ENCODE measurements at regions not wholly inside any gene's neighbourhood (a gene's known extent, or its start where the extent isn't known, plus 50 kb on each side); places are given as distances from the start of the nearest gene placed in this dataset.

- TF ChIP-seq, protein P1, sequence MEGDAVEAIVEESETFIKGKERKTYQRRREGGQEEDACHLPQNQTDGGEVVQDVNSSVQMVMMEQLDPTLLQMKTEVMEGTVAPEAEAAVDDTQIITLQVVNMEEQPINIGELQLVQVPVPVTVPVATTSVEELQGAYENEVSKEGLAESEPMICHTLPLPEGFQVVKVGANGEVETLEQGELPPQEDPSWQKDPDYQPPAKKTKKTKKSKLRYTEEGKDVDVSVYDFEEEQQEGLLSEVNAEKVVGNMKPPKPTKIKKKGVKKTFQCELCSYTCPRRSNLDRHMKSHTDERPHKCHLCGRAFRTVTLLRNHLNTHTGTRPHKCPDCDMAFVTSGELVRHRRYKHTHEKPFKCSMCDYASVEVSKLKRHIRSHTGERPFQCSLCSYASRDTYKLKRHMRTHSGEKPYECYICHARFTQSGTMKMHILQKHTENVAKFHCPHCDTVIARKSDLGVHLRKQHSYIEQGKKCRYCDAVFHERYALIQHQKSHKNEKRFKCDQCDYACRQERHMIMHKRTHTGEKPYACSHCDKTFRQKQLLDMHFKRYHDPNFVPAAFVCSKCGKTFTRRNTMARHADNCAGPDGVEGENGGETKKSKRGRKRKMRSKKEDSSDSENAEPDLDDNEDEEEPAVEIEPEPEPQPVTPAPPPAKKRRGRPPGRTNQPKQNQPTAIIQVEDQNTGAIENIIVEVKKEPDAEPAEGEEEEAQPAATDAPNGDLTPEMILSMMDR (IDR thresholded peaks at IDR 0.05) = no peak
- TF ChIP-seq POLR2A (IDR thresholded peaks at IDR 0.05) = no peak
These were observed 203.6 kb upstream of the GALNT5 start for GRCh38 chr2:157053876-157054275.

All from uterus (tissue), 2 donors.